NCI-H345 treated with DMSO at 0.1 percent for 48 hours (cell line): ENCODE measurements at regions not wholly inside any gene's neighbourhood (a gene's known extent, or its start where the extent isn't known, plus 50 kb on each side); places are given as distances from the start of the nearest gene placed in this dataset.

Source experiments
- DNase-seq: peaks from one replicate; lab custom pipeline; 2025; ENCODE audit not compliant: unreplicated experiment; lab: John Stamatoyannopoulos, UW

DNA sequence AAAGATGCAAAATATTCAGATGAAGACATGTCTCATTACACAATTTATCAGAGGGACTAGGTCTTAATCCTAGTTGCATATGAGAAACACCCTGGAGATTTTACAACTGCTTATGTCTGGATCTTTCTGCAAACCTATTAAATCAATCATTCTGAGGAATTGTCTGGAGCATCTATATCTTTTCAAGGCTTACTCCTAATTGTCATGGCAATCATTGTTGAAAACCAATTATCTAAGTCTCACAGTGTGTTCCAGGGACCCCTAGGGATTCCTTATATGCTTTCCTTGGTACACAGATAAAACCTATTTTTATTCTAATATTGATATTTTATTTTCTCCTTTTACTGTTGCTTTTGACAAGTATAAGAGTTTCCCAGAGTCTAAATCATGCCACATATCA, 696.9 kb upstream of the EYS start:
- no peak for DNase-seq

DNA sequence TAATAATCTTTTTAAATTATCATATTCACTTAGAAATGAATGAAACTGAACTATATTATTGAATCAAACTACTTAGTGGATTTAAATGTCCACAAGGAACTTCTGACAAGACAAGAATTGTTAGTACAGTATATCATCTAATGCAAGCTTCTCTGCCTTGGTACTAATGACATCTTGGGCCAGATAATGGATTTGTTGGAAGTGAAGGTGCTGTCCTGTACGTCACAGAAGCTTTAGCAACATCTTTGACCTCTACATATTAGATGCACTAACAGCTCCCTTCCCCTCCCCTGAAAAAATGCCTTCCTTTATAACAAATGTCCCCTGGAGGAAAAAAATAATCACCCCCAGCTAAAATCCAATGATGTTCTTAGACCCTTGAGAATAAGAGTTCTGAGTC, 695.8 kb upstream of the EYS start:
- DNase-seq = no peak

DNA sequence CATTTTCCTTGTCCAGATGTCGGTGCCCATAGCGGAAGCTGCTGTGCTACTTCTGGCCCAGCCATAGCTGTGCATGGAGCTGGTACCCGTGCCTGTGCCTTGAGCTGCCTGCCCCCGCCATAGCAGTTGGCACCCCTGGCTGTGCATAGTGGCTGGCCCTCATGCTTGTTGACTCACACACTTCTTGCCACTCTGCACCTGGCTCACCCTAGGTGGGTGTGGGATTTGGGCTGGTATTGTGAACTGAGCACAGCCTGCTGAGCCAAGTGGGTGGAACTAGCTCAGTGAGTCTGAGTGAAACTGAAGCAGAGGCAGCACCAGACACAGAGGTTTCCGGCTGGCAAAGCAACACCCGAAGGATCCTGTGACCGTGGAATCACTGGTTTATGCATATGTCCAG, 689.5 kb upstream of the EYS start:
- DNase-seq = no peak

DNA sequence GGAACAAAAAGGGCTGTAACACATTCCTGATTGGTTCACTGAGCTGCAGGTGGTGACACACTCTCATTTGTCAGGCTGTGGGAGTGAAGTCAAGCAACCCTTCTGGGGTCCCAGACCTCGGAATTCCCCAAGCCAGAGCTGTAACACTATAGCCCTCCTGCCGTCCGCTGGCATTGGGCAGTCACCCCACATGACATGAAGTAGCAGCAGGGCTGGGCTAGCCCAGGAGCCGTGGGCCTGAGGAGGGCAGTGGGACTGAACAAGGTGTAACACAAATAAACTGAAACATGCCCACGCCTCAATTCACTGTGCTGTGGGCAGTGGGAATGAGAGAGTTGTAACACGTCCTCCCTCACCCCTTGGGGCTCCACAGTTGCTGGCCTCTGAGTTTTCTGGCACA, 689.1 kb upstream of the EYS start:
- no peak for DNase-seq

DNA sequence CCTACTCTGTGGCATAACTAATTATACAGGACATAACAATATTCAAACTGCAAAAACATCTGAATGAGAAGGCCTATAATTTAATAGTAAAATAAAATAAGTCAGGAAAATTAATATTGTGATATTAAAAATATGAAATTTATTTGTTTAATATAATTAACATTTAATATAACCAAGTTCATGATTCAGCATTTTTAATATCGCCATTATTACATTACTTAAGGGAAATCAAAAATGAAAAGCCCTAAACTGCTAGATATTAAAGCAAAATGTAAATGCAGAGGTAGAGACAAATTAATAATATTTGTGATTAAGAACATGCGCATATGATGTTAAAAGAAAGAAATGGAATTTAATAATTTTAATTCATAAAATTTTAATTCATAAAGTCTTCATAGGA, 683.4 kb upstream of the EYS start:
- no peak for DNase-seq

DNA sequence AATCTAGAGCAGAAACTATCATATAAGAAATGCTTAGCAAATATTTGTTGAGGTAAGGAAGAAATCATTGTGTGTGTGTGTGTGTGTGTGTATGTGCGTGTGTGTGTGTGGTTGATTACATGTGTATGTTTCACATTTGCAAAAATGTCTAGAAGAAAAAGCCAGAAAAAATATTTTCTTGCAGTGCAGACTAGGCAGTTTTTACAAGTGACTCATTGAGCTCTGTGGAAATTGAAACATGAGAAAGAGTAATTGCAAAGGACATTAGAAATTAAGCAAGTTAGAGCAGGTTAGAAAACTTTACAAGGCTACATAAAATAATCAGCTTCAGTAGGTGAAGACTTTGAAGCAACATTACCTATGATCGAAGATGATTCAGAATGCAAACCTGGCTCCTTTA, 669.0 kb upstream of the EYS start:
- no peak for DNase-seq

DNA sequence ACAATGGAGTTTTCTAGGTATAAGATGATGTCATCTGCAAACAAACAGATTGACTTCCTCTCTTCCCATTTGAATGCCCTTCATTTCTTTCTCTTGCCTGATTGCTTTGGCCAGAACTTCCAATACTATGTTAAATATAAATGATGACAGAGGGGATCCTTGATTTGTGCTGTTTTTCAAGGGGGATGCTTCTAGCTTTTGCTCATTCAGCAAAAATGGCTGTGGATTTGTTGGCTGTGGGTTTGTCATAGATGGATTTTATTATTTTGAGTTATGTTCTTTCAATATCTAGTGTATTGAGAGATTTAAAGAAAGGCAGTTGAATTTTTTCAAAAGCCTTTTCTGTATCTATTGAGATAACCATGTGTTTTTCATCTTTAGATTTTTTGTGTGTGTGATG, 662.4 kb upstream of the EYS start:
- DNase-seq = no peak

DNA sequence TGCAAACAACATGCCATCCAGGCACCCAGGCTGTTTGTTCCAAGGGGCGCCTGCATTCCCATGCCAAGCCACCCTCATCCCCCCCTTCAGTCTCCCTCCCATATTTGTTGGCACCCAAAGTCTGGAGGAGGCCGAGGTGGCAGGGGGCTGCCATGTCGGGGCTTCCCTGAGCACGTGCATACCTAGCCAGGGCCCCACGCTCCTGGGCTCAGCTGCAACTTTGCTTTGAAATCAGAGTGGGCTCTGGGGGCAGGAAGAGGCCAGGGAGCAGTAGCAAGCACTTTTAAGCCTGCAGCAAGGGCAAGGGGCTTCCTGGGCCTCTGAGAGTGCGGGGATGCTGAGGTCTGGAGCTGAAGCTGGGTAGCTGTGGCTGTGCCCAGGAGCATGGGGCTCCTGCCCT, 655.9 kb upstream of the EYS start:
- DNase-seq = no peak

DNA sequence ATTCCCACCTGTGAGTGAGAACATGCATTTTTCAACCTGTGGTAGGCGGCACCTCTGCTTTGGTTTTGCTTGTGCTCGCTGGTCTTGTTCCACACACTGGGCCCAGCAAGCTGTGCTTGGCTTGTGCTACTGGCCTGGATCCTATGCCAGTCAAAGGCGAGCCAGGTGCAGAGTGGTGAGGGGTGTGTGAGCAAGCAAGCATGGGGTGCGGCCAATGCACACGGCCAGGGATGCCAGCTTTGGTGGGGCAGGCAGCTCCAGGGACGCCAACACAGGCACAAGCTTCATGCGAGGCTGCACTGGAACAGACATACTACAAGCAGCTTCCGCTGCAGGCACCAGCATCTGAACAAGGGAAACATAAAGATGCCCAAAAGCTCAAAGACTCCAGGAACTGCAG, 654.9 kb upstream of the EYS start:
- no peak for DNase-seq

DNA sequence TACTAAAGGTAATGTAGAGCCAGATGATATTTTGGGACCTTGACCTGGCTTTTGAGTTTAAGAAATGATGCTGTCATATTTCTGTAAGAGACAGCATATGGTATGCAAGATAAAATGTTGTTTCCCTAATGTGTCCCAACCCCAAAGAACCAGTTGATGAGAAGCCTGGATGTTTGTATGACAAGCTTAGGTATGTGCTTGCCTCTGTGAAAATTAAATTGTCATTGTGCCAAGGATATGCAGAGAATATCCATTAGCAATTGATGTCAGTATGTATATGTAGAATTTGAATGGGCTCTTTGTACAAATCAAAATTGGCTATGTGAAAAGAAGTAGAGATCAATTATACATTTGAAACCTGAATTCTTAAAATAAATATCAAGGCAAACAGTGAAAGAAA, 650.8 kb upstream of the EYS start:
- DNase-seq = no peak

DNA sequence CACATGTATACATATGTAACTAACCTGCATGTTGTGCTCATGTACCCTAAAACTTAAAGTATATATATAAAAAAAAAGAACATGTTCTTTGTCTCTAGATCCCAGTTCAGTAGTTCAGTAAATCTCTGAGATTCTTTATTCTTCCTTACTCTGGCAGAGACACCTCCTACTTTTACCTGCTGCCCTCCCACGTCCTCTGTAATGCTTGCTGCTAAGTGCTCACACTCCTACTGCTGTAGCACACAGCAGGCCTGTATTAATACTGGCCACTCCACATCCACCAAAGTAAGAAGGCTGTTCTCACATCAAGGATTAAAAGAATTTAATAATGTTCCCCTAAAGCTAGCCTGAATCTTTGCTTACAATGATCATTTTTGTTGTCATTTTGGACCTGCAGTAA, 648.4 kb upstream of the EYS start:
- DNase-seq = no peak

DNA sequence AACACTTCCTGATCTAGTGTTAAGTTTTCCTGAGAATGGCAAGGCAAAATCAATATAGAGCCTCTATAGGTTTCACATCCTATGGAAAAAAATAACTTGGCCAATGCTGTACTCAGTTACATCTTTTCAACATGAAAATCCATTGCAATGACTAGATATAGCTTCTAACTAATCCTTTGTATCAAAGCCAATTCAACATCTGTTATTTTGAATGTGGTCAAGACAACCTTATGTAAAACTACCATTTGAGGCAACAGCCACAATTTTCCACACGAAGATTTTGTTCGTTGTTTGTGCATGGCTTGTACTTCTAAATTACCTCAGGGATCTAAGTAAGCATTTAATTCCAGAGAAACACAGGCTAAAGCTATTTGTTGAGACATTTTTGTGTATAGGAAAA, 637.8 kb upstream of the EYS start:
- no peak for DNase-seq

DNA sequence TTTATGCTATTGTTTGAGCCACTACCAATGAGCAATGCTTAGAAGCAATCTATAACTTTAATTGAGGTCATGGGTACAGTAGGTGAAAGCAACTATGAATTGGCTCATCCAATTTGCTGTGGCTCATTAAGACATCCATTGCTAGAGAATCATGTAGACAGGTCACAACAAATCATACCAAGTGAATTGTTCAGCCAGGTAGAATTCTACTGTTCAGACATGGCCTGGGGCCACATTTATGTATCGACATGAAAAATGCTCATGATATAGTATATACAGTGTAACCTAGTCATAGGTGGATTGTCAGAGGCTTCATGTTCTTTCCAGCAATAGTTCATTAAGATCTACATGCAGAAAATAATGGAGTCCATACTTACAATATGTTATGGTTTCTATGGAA, 633.7 kb upstream of the EYS start:
- DNase-seq = no peak

DNA sequence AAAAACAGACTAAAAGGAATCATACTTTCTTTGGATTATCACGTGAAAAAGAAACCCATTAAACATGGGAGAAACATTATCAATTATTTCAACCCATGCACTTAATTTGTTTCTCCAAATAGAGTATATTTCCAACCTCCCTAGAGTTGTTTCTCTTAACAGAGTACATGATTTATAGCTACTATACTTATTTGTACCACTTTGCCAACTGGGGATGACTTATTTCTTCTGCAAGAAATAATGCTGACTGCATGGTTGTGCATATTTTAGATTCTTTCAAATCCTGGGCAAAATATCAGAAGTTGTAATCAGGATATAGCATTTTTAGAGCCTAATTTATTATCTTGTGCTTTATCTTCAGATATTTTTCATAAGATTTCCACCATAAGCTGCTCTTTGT, 629.1 kb upstream of the EYS start:
- no peak for DNase-seq

DNA sequence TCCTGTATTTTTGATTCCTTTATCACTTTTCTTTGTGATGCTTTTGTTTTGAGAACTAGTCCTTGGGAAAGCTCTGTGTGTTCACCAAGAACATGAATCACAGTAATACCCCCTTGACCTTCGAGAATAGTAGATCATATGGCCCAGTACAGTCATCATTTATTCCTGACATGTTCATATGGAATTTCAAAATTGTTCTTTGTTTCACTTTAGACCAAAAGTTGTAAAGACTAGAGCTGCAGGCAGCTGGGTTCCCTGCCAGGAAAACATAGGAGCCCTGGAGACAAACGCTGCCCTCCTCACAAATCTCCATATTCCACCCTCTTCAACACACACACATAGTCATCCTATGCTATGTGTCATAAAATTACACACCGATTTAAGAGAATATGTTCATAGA, 621.2 kb upstream of the EYS start:
- no peak for DNase-seq

DNA sequence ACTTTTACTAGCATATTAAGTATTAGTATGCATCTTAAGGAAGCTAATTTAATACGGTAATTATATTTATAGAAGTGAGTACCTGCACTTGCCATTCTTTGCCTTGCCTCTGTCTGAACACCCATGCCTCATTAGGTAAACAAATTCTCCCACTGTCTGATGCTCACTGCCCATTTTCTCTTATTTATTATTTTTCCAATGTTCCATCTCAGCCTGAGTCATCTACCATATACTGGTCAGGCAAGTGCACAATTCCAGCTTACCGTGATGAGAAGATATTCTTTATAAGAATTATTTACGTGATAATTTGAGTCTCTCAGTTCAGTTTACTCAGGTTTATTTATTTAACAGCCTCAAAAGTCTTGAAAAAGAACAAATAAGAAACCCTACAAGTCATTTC, 619.2 kb upstream of the EYS start:
- DNase-seq = no peak

DNA sequence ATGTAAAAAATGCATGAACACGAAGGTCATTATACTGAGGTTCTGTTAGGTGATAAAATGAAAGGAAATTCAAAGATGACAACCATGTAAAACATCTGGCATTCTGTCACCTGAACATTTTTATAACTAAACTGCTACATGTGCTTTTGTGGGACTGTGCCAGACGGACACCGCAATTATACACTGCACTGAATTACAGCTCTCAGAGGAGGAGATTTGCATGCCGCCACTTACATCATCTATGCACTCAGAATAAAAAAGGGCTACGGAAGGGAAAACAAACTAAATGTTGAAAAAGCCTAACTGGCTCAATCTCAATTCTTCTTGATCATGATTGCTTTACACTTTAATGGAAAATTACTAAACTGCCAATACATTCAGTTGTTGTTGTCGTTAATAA, 614.0 kb upstream of the EYS start:
- DNase-seq = no peak

DNA sequence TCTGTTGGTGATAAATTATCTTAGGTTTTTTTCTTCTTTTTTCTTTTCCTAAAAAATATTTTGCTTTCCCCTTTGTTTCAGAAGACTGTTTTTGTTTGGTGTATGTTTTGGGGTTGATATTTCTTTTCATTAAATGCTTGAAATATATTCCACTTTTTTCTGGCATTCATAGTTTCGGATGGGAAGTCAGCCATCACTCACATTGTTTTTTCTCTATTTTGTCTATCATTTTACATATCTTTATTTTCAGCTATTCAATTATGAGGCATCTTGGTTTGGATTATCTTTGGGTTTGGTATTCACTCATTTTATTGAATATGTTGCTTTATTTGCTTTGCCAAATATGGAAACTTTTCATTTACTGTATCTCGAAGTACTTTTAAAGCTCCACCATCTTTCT, 600.5 kb upstream of the EYS start:
- no peak for DNase-seq

DNA sequence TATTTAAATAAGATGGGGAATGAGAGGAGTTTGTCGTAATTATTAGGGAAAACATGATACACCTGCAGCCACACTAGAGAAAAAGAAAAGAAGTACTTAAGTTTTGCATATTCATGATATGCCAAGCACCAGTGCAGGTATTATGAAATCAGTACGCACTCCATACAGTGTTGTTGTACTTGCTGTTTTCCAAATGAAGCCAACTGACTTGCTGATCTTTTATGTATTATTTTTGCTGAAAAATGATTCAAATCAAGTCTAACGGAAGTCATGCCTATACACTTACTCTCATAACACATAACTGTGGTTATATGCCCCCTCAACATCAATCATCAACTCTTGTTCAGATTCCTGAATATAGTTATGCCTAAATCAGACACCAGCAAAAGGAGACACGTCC, 584.9 kb upstream of the EYS start:
- DNase-seq = no peak

DNA sequence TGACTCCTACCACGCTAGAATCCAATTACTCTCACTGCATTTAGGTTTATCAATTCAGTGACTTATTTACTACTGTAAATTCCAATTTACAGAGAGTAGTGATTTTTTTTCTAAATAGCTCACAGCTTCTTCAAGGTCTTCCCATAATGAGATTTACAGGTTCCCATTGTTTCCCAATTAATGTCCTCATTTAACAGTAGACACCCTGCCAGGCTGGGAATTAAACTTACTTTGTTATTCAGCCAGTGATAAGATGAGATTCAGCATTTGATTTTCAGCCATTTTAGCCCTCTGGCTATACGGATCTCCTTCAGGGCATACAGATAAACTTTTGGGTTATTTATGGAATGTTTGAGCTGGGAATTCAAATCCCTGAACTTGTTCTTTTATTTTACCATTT, 582.9 kb upstream of the EYS start:
- no peak for DNase-seq

DNA sequence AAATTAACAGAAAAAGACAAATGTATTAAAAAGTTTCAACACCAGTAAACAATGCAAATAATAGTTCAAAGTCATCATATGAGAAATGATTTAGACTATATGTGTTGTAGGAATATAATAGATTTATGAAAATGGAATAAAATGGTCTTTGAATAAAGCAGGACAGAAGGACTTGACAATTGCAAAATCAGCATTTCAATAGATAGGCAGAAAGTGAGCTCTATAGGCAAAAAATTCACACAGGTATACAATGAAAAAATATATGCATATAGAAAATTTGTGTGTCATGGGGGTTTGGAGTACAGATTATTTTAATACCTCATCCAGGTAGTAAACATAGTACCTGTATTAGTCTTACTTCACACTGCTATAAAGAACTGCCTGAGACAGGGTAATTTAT, 571.1 kb upstream of the EYS start:
- no peak for DNase-seq

DNA sequence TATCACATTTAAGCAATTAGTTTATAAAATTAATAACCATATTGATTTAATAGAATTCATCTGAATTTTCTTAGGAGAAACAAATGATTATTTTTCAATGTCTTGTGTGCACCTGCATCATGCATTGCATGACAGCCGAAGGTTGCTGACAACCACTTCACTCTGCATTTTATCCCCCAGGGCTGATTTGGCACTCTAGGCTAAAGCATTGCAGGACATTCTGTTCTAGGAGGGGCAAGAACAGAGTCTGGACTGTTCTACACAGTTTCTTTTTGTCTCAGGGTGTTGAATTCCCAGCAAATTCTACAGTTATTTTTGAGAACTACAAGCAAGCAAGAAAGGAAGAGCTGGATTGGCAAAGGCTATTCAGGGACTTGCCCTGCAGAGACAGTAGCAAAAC, 570.4 kb upstream of the EYS start:
- no peak for DNase-seq

DNA sequence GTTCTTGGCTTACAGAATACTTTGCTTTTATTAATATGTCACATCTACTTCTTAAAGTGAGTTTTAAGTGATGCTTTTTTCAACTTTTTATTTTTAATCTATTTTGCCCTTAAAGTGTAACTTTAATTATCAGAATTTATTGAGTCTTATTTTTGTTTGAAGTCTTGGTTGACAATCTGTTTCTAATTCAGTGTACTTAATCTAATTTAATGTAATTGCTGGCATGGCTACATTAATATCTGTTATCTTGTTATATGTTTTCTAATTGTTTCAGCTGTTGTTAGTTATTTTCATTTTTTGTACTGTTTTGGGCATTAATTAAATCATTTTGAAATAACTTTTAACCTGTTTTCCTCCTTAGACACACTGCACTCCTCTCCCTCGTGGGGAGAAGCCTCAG, 558.7 kb upstream of the EYS start:
- no peak for DNase-seq

DNA sequence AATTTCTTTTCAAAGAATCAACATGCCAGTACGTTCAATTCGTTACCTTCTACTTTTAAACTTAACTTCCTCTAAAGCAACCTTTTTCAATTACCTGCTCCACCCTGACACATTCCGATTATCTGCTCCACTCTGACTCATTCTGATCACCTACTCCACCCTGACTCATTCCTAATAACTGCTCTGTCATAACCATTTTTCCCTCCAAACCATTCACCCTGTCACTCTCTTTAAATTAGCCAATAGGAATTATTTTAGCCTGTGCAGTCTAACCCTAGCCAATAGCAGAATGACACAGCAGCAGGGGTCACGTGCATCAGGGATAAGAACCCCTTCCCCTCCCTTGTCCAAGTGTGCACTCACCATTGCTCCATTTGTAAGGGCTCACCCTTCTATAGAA, 557.4 kb upstream of the EYS start:
- no peak for DNase-seq
